Gastrocnemius medialis (tissue), 4 donors: ENCODE measurements at regions not wholly inside any gene's neighbourhood (a gene's known extent, or its start where the extent isn't known, plus 50 kb on each side); places are given as distances from the start of the nearest gene placed in this dataset.

Source experiments
- CTCF ChIP-seq, 5 experiments: fragments of 450-650 bp in 3 of 5; fragments of 200-600 bp in 2 of 5; sonication (generic) in 2 of 5; IDR thresholded peaks in 4 of 5; conservative IDR thresholded peaks in 1 of 5; 1 replicate in 4 of 5; 2 replicates in 1 of 5; pipeline ENCODE4 v1.5.1; 2016 to 2019; ENCODE audit warnings: antibody characterized with exemption in 5 of 5, mild to moderate bottlenecking in 3 of 5, moderate library complexity in 3 of 5
- POLR2A ChIP-seq, 2 donors: fragments of 450-650 bp; IDR thresholded peaks; one replicate each; pipeline ENCODE4 v1.6.1; 2017; ENCODE audit warnings: antibody characterized with exemption in 2 of 2, mild to moderate bottlenecking in 2 of 2, moderate library complexity in 2 of 2

DNA sequence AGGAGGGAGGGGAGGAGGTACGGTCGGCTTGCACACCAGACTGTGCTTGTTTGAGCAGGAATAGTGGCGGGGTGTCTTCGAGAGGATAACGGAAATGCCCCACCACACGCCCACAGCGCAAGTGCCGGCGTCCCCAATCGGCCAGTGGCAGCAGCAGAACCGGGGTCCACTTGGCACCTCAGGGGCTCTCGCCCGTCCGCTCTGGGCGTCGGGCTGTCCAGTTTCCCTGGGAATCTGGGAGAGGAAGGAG, 53.7 kb downstream of the CCDC54 start:
- TF ChIP-seq CTCF (IDR thresholded peaks at IDR 0.05 in 4 of 5, conservative IDR thresholded peaks at IDR 0.05 in 1 of 5) (no peak), POLR2A (IDR thresholded peaks at IDR 0.05) (no peak)
